Mesenchymal stem cell (in vitro differentiated cells and primary cell): ENCODE measurements at regions not wholly inside any gene's neighbourhood (a gene's known extent, or its start where the extent isn't known, plus 50 kb on each side); places are given as distances from the start of the nearest gene placed in this dataset.
"Not testable (repeated sequence)": the region's sequence is repeated elsewhere in the genome, so short reads cannot be mapped to it uniquely, and the experiment has no call there.

Experiments used
- DNase-seq: peaks from one replicate; pipeline ENCODE4 v3.0.0-alpha.2; 2013
- H2AFZ ChIP-seq: one replicate; pipeline ENCODE4 v1.6.1; 2013; ENCODE audit warnings: low read depth, mild to moderate bottlenecking, control low read depth, inconsistent platforms, low read length, moderate library complexity
- H2AK5ac ChIP-seq: 2 replicates; pipeline ENCODE4 v1.6.1; 2013; ENCODE audit warnings: low read length, moderate library complexity, mild to moderate bottlenecking, inconsistent platforms; ENCODE audit not compliant: severe bottlenecking
- H2BK120ac ChIP-seq: one replicate; pipeline ENCODE4 v1.6.1; 2013; ENCODE audit warnings: low read depth, mild to moderate bottlenecking, inconsistent platforms, low read length, moderate library complexity
- H2BK12ac ChIP-seq, 2 experiments: one replicate each; pipeline ENCODE4 v1.6.1; 2013; ENCODE audit warnings: inconsistent platforms in 2 of 2, low read length in 2 of 2, mild to moderate bottlenecking in 2 of 2, moderate library complexity in 2 of 2, control low read depth in 1 of 2
- H2BK15ac ChIP-seq: one replicate; pipeline ENCODE4 v1.6.1; 2013; ENCODE audit warnings: mild to moderate bottlenecking, low read depth, inconsistent platforms; ENCODE audit not compliant: poor library complexity, severe bottlenecking
- H2BK5ac ChIP-seq: 2 replicates; pipeline ENCODE4 v1.6.1; 2013; ENCODE audit warnings: low read depth, mild to moderate bottlenecking, low read length, control low read depth, inconsistent platforms; ENCODE audit not compliant: poor library complexity, severe bottlenecking
- H3K14ac ChIP-seq, 2 experiments: one replicate each; pipeline ENCODE4 v1.6.1; 2013; ENCODE audit warnings: inconsistent platforms in 2 of 2, low read length in 2 of 2, control low read depth in 1 of 2, mild to moderate bottlenecking in 1 of 2, moderate library complexity in 1 of 2
- H3K18ac ChIP-seq, 2 experiments: one replicate each; pipeline ENCODE4 v1.6.1; 2013; ENCODE audit warnings: inconsistent platforms in 2 of 2, low read length in 2 of 2, control low read depth in 1 of 2, low read depth in 1 of 2, mild to moderate bottlenecking in 1 of 2
- H3K23ac ChIP-seq, 2 experiments: one replicate each; pipeline ENCODE4 v1.6.1; 2013; ENCODE audit warnings: inconsistent platforms in 2 of 2, low read length in 2 of 2, mild to moderate bottlenecking in 2 of 2, moderate library complexity in 2 of 2, control low read depth in 1 of 2
- H3K27ac ChIP-seq: 2 replicates; pipeline ENCODE4 v1.5.1; 2013; ENCODE audit warnings: mild to moderate bottlenecking, moderate library complexity, low read length, control low read depth, inconsistent platforms; ENCODE audit not compliant: poor library complexity, severe bottlenecking
- H3K27me3 ChIP-seq, 2 experiments: 2 replicates each; pipeline versions ENCODE4 v1.6.1 to v1.7.0; 2013; ENCODE audit warnings: low read length in 2 of 2, mild to moderate bottlenecking in 2 of 2, moderate library complexity in 2 of 2, control low read depth in 1 of 2, inconsistent platforms in 1 of 2; ENCODE audit not compliant: control insufficient read depth in 1 of 2, insufficient read depth in 1 of 2
- H3K36me3 ChIP-seq, 2 experiments: 2 replicates each; pipeline versions ENCODE4 v1.6.1 to v1.7.0; 2013; ENCODE audit warnings: low read length in 2 of 2, control low read depth in 1 of 2, inconsistent platforms in 1 of 2, low read depth in 1 of 2, mild to moderate bottlenecking in 1 of 2; ENCODE audit not compliant: insufficient read depth in 2 of 2, control insufficient read depth in 1 of 2
- H3K4ac ChIP-seq, 2 experiments: one replicate each; pipeline ENCODE4 v1.6.1; 2013; ENCODE audit warnings: inconsistent platforms in 2 of 2, low read length in 2 of 2, mild to moderate bottlenecking in 2 of 2, moderate library complexity in 2 of 2, control low read depth in 1 of 2, low read depth in 1 of 2
- H3K4me1 ChIP-seq: 2 replicates; pipeline ENCODE4 v1.6.1; 2013; ENCODE audit warnings: low read depth, low read length, control low read depth; ENCODE audit not compliant: control insufficient read depth, insufficient read depth
- H3K4me2 ChIP-seq: 2 replicates; pipeline ENCODE4 v1.6.1; 2013; ENCODE audit warnings: low read length, mild to moderate bottlenecking, inconsistent platforms; ENCODE audit not compliant: poor library complexity, severe bottlenecking
- H3K4me3 ChIP-seq, 2 experiments: 2 replicates each; pipeline versions ENCODE4 v1.5.1 to v1.7.0; 2013; ENCODE audit warnings: low read length in 2 of 2, mild to moderate bottlenecking in 2 of 2, control low read depth in 1 of 2, low read depth in 1 of 2; ENCODE audit not compliant: insufficient read depth in 1 of 2
- H3K79me1 ChIP-seq: replicated peaks from 2 replicates; pipeline ENCODE4 v1.6.1; 2013; ENCODE audit warnings: mild to moderate bottlenecking, control low read depth, low read length, inconsistent platforms; ENCODE audit not compliant: poor library complexity, severe bottlenecking
- H3K9ac ChIP-seq: 2 replicates; pipeline ENCODE4 v1.7.0; 2013; ENCODE audit warnings: mild to moderate bottlenecking, low read length, moderate library complexity
- H3K9me3 ChIP-seq: 2 replicates; pipeline ENCODE4 v1.7.0; 2013; ENCODE audit warnings: mild to moderate bottlenecking, low read length; ENCODE audit not compliant: control insufficient read depth
- H4K8ac ChIP-seq: one replicate; pipeline ENCODE4 v1.6.1; 2013; ENCODE audit warnings: inconsistent platforms, mild to moderate bottlenecking, low read length, moderate library complexity
- H4K91ac ChIP-seq: one replicate; pipeline ENCODE4 v1.6.1; 2013; ENCODE audit warnings: mild to moderate bottlenecking, low read length, inconsistent platforms
- WGBS: methylation state at CpG from one replicate; pipeline ENCODE4 v1.1.7; 2013; ENCODE audit warnings: mixed read lengths; 5-methylcytosine and 5-hydroxymethylcytosine counted together

DNA sequence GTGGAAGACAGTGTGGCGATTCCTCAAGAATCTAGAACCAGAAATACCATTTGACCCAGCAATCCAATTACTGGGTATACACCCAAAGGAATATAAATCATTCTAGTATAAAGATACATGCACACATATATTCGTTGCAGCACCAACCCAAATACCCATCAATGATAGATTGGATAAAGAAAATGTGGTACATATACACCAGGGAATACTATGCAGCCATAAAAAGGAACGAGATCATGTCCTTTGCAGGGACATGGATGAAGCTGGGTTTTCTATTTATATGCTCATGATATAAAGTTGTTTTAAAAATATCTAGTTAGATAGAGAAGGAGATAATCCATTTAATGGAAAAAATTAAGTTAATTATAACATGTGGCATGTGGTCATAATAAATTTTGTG, 186.5 kb downstream of the HS3ST3A1 start:
- H3K4me1 ChIP-seq, H3K36me3 ChIP-seq, H3K18ac ChIP-seq, H4K8ac ChIP-seq, H2BK120ac ChIP-seq, H3K14ac ChIP-seq, H3K79me1 ChIP-seq, H3K4ac ChIP-seq, H3K23ac ChIP-seq, H3K9me3 ChIP-seq, H3K27ac ChIP-seq, H2BK15ac ChIP-seq, H2BK5ac ChIP-seq, DNase-seq, H3K9ac ChIP-seq, H3K4me3 ChIP-seq, H4K91ac ChIP-seq, H2BK12ac ChIP-seq, H3K27me3 ChIP-seq, H2AK5ac ChIP-seq, H3K4me2 ChIP-seq, H2AFZ ChIP-seq: not testable (repeated sequence)
- WGBS, result 100% methylated on average over 1 of the region's 3 CpGs

DNA sequence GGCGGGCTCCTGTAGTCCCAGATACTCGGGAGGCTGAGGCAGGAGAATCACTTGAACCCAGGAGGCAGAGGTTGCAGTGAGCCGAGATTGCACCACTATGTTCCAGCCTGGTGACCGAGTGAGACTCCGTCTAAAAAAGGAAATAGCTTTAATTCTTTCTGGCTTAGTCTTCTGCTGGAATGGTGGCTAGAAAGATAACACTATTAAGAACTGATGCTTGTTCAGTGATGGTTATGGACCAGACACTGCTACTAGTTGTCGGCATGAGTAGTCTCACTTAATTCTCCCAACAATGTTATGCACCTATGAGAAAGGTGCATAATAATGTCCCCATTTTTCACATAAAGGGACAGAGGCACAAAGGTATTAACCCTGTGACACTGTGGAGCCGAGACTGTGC, 188.7 kb downstream of the HS3ST3A1 start:
- Histone ChIP-seq H3K4ac (no peak overlapping the region), H3K23ac (no peak overlapping the region), H3K4me2 (no peak overlapping the region), H4K91ac (no peak overlapping the region), H3K27me3 (no peaks in the 10 kb centered on the region), H3K9ac (no peak overlapping the region), H2AFZ (no peak overlapping the region), H3K14ac (no peak overlapping the region), H3K18ac (no peak overlapping the region), H2BK12ac (no peak overlapping the region), H3K4me3 (no peak overlapping the region), H3K9me3 (no peaks in the 10 kb centered on the region), H3K36me3 (no peaks in the 10 kb centered on the region), H3K27ac (no peak overlapping the region), H3K79me1 (no peaks in the 10 kb centered on the region), H4K8ac (no peak overlapping the region), H2BK5ac (no peak overlapping the region), H2AK5ac (no peak overlapping the region), H3K4me1 (no peaks in the 10 kb centered on the region), H2BK120ac (no peak overlapping the region), H2BK15ac (no peak overlapping the region)
- 62% methylated on average over 7 of the region's 7 CpGs for WGBS
- DNase-seq, result no peak

DNA sequence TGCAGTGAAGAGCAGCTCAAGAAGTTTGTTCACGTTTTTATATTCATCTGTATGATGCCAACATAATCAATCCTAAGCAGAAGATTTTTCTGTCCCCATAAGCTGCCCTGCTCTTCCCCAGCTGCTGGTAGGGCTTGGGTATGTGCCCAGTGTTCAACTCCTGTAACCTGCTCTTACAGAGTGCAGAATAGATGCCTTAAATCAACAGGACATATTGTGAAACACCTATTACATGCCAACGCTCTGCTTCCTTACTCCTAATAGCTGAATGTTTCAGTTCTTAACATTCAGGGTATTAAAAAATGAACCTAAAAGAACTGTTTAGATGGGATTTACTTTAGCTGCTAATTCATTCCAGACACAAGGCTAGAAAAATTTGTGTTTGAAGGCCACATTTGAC, 190.9 kb downstream of the HS3ST3A1 start:
- Histone ChIP-seq H3K4me3 (no peak overlapping the region), H3K36me3 (no peaks in the 10 kb centered on the region), H3K79me1 (no peaks in the 10 kb centered on the region), H3K23ac (no peak overlapping the region), H3K9me3 (no peaks in the 10 kb centered on the region), H2BK120ac (no peak overlapping the region), H2BK5ac (no peak overlapping the region), H4K8ac (no peak overlapping the region), H3K18ac (no peak overlapping the region), H2AFZ (no peak overlapping the region), H3K27me3 (no peaks in the 10 kb centered on the region), H3K14ac (no peak overlapping the region), H2AK5ac (no peak overlapping the region), H2BK12ac (no peak overlapping the region), H2BK15ac (no peak overlapping the region), H3K27ac (no peak overlapping the region), H3K4me2 (no peak overlapping the region), H3K4ac (no peak overlapping the region), H3K9ac (peak overlapping the region; percentile 31), H3K4me1 (no peaks in the 10 kb centered on the region), H4K91ac (no peak overlapping the region)
- DNase-seq, result no peak
- WGBS, result 77% methylated on average over 1 of the region's 2 CpGs

DNA sequence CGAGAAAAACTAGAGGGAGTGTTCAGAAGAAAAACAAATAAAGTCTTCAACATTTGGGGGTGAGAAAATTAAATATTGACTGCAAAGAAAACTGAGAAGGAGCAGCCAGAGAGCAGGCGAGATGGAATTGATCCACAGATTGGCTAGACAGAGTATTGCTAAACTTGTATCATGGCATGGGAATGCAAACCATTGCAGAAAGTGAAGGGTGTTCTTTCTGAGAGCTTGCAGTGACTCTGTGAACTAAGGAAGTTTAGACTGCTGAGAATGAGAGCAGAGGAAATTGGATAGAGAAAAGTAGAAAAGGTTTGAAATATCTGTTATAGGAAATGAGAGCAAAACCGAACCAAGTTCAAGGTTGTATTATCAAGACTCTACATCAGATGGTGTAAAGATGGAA, 191.5 kb downstream of the HS3ST3A1 start:
- WGBS, result 90% methylated on average over 3 of the region's 3 CpGs
- H4K8ac ChIP-seq, result no peak overlapping the region
- H3K36me3 ChIP-seq, result no peaks in the 10 kb centered on the region
- H2BK120ac ChIP-seq, result no peak overlapping the region
- no peaks in the 10 kb centered on the region for H3K27me3 ChIP-seq
- H2AK5ac ChIP-seq, result no peak overlapping the region
- no peak overlapping the region for H3K23ac ChIP-seq
- H3K4me2 ChIP-seq, result no peak overlapping the region
- no peaks in the 10 kb centered on the region for H3K9me3 ChIP-seq
- H2BK15ac ChIP-seq, result no peak overlapping the region
- H2BK12ac ChIP-seq, result no peak overlapping the region
- H3K18ac ChIP-seq, result no peak overlapping the region
- H4K91ac ChIP-seq, result no peak overlapping the region
- no peaks in the 10 kb centered on the region for H3K79me1 ChIP-seq
- H3K4me3 ChIP-seq, result no peak overlapping the region
- no peak for DNase-seq
- no peak overlapping the region for H2BK5ac ChIP-seq
- no peak overlapping the region for H3K27ac ChIP-seq
- no peak overlapping the region for H3K14ac ChIP-seq
- H3K9ac ChIP-seq, result no peak overlapping the region
- H3K4ac ChIP-seq, result no peak overlapping the region
- no peak overlapping the region for H2AFZ ChIP-seq
- H3K4me1 ChIP-seq, result no peaks in the 10 kb centered on the region
